KMS-11 (cell line): ENCODE measurements at regions not wholly inside any gene's neighbourhood (a gene's known extent, or its start where the extent isn't known, plus 50 kb on each side); places are given as distances from the start of the nearest gene placed in this dataset.

Source experiments
- H2AFZ ChIP-seq: fragments of 200-600 bp; sonication (generic); 2 replicates; pipeline ENCODE4 v1.6.1; 2016; ENCODE audit warnings: antibody characterized with exemption, mixed run types, low read depth
- H3K27ac ChIP-seq: fragments of 200-600 bp; sonication (generic); 2 replicates; pipeline ENCODE4 v1.6.1; 2016; ENCODE audit warnings: mild to moderate bottlenecking, mixed run types
- H3K27me3 ChIP-seq: fragments of 200-600 bp; sonication (generic); 2 replicates; pipeline ENCODE4 v1.6.1; 2017; ENCODE audit warnings: mild to moderate bottlenecking, low read depth, mixed run types, moderate library complexity; ENCODE audit not compliant: insufficient read depth
- H3K36me3 ChIP-seq: fragments of 200-600 bp; sonication (generic); 2 replicates; pipeline ENCODE4 v1.6.1; 2017; ENCODE audit warnings: mild to moderate bottlenecking, mixed run types; ENCODE audit not compliant: insufficient read depth
- H3K4me1 ChIP-seq: fragments of 200-600 bp; sonication (generic); 2 replicates; pipeline ENCODE4 v1.6.1; 2016; ENCODE audit warnings: mild to moderate bottlenecking, low read depth, mixed run types; ENCODE audit not compliant: poor library complexity, severe bottlenecking
- H3K4me2 ChIP-seq: fragments of 200-600 bp; sonication (generic); 2 replicates; pipeline ENCODE4 v1.7.0; 2016; ENCODE audit warnings: mild to moderate bottlenecking, mixed run types
- H3K4me3 ChIP-seq: fragments of 200-600 bp; sonication (generic); IDR thresholded peaks from 2 replicates; pipeline ENCODE4 v1.6.1; 2017; ENCODE audit warnings: low read depth, low read length, mixed read lengths; ENCODE audit not compliant: insufficient read depth
- H3K79me2 ChIP-seq: fragments of 200-600 bp; sonication (generic); 2 replicates; pipeline ENCODE4 v1.6.1; 2016; ENCODE audit warnings: low read depth, mixed run types; ENCODE audit not compliant: insufficient read depth
- H3K9ac ChIP-seq: fragments of 200-600 bp; sonication (generic); 2 replicates; pipeline ENCODE4 v1.6.1; 2016; ENCODE audit warnings: mild to moderate bottlenecking, mixed run types
- H4K20me1 ChIP-seq: fragments of 200-600 bp; sonication (generic); 2 replicates; pipeline ENCODE4 v1.6.1; 2016; ENCODE audit warnings: mild to moderate bottlenecking, mixed run types; ENCODE audit not compliant: insufficient read depth
- TF ChIP-seq, protein P1 (sequence below): fragments of 200-600 bp; sonication (generic); conservative IDR thresholded peaks from 2 replicates; pipeline ENCODE4 v1.6.1; 2017; ENCODE audit warnings: low read depth, mild to moderate bottlenecking, antibody characterized with exemption, low read length, moderate library complexity, mixed read lengths

DNA sequence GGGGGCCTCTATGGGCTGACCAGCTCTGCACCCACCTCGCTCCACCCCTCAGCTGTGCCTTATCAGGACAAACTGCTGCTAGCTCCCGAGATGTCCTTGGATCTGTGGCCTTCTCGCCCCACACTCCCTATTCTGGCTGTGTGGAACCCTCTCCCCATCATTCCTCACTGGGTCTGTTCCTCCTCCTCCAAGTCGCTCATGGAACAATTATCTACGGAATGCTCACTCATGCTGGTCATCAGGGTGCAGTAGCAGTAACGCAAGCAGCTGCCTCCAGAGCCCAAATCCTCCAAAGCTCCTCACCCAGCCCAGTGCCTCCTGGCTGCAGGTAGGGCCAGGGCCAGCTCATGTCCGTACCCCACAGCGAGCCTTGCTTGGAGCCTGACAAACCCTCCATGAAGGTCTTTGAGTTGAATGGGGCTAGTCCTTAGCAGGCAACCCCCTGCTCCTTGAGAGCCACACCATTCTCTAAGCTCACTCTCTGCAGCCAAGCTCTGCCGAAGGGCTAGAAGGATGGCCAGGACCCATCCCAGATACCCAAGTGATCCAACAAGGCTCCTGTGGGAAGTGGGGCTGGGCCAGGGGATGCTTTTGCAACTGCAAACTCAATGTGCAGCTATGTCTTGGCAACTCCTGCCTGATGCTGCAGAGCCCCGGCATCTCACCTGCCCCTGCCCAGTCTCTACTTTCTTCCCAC is 977.8 kb downstream of the TBC1D22A start:
- H3K4me2 ChIP-seq, result no peak overlapping the region
- H3K9ac ChIP-seq, result no peak overlapping the region
- no peaks in the 10 kb centered on the region for H4K20me1 ChIP-seq
- no peak overlapping the region for H2AFZ ChIP-seq
- no peaks in the 10 kb centered on the region for H3K4me1 ChIP-seq
- no peak overlapping the region for H3K4me3 ChIP-seq
- no peak overlapping the region for H3K27ac ChIP-seq
- TF ChIP-seq, protein P1, sequence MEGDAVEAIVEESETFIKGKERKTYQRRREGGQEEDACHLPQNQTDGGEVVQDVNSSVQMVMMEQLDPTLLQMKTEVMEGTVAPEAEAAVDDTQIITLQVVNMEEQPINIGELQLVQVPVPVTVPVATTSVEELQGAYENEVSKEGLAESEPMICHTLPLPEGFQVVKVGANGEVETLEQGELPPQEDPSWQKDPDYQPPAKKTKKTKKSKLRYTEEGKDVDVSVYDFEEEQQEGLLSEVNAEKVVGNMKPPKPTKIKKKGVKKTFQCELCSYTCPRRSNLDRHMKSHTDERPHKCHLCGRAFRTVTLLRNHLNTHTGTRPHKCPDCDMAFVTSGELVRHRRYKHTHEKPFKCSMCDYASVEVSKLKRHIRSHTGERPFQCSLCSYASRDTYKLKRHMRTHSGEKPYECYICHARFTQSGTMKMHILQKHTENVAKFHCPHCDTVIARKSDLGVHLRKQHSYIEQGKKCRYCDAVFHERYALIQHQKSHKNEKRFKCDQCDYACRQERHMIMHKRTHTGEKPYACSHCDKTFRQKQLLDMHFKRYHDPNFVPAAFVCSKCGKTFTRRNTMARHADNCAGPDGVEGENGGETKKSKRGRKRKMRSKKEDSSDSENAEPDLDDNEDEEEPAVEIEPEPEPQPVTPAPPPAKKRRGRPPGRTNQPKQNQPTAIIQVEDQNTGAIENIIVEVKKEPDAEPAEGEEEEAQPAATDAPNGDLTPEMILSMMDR, result no peak
- no peaks in the 10 kb centered on the region for H3K36me3 ChIP-seq
- no peaks in the 10 kb centered on the region for H3K27me3 ChIP-seq
- no peaks in the 10 kb centered on the region for H3K79me2 ChIP-seq

DNA sequence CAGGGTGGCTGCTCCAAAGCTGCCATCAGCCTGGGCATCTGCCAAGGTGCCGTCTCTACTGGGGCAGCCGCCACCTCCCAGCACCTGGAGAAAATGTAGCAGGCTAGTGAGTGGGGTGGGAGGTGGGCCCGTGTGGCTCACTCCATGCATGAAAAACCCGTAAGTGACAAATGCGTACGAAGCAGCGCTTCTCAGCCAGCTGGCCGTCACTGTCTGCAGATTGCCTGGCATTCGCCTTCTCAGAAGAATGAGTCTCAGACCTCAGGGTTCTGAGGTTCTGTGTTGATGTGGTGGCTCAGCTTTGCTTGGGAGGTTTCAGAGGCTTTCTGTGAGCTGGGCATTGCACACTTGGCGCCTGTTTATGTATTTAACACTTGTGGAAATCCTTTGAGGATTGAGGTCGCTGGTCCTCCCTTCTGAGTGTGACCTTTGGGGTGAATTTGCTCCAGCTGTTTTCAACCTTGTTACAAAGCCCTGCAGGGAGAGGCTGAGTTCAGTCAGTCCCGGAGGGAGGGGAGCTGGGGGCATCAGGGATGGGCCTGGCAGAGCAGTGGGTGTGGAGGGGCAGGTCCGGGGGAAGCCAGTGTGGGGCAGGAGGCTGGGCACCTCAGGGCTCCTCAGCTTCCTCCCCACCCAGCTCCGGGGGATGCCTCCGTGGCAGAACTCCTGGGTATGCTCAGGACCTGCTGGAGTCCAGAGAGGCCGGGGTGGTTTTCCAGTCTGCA is 977.0 kb downstream of the TBC1D22A start:
- H3K27ac ChIP-seq, result no peak overlapping the region
- H2AFZ ChIP-seq, result no peak overlapping the region
- no peaks in the 10 kb centered on the region for H3K79me2 ChIP-seq
- no peaks in the 10 kb centered on the region for H3K36me3 ChIP-seq
- no peak overlapping the region for H3K4me2 ChIP-seq
- H3K4me3 ChIP-seq, result no peak overlapping the region
- no peaks in the 10 kb centered on the region for H4K20me1 ChIP-seq
- TF ChIP-seq, protein P1, result no peak
- H3K4me1 ChIP-seq, result no peaks in the 10 kb centered on the region
- H3K27me3 ChIP-seq, result no peaks in the 10 kb centered on the region
- no peak overlapping the region for H3K9ac ChIP-seq

DNA sequence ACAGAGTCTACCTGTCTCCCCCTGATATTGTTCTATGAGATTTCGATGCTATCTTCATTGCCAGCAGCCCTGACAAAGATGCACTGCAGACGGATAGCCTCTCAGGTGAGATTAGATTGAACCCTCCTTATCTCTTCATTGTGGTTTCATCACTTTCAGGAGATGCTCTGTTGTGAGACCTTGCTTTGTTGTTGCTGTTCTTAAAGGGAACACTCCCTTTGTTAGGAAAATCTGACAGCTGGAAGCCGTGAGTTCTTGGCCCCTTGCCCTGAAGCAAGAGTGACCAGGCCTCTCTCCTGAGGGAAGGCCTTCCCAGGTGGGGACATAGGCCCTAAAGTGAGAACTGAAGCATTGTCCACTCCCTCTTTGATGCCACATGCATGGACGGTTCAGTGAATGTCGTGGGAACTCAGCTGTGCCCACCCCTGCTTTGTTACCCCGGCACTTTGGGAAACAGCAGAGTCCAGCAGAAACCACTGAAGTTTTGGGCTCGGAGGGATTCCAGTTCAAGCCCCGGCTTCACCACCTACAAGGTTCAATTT is 976.1 kb downstream of the TBC1D22A start:
- Histone ChIP-seq H3K9ac (no peak overlapping the region), H3K27ac (no peak overlapping the region), H3K36me3 (no peaks in the 10 kb centered on the region), H2AFZ (no peak overlapping the region), H3K4me1 (no peaks in the 10 kb centered on the region), H4K20me1 (no peaks in the 10 kb centered on the region), H3K79me2 (no peaks in the 10 kb centered on the region), H3K4me2 (no peak overlapping the region), H3K4me3 (no peak overlapping the region), H3K27me3 (no peaks in the 10 kb centered on the region)
- TF ChIP-seq, protein P1, result no peak

DNA sequence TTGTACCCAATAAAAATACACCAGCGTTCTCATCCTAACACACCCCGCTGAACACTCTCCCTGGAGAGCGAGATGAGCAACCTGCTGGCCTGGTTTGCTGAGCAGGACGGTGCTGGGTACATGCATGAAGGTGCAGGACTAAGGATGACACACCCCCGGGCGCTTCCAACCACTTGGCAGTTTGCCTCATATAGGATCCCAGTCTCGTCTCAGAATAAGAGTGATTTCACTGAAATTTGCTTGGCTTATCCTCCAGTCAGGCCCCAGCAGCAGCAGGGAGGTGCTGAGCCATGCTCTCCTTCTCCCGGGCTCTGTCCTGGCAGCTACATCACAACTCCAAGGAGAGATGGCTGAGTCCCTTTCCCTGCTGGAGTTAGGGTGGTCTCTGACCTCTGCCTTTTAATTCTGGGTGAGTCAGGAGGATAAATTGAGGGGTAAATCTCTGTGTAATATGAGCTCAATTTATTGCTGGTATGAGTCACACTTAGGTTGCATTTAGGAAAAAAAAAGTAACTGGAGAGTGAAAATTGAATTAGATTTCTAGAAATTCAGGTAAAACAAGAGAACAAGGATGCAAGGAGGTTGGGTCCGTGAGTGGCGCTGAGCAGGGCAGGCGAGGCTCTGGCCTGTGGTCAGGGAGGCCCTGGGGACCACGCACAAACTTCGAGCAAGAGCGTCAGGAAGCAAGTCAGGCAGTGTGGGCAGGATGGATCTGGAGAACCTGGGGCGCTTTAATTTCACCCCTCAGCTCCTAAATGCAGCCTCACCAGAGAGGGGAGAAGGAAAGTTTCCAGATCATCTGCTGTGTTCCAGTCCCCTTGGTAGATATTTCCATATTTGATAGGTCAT is 974.0 kb downstream of the TBC1D22A start:
- Histone ChIP-seq H3K27ac (no peak overlapping the region), H3K4me2 (no peak overlapping the region), H3K79me2 (no peaks in the 10 kb centered on the region), H3K4me1 (no peaks in the 10 kb centered on the region), H4K20me1 (no peaks in the 10 kb centered on the region), H3K27me3 (no peaks in the 10 kb centered on the region), H2AFZ (no peak overlapping the region), H3K9ac (no peak overlapping the region), H3K36me3 (no peaks in the 10 kb centered on the region), H3K4me3 (no peak overlapping the region)
- TF ChIP-seq, protein P1, result no peak
